ENCODE measurements at regions not wholly inside any gene's neighbourhood (a gene's known extent, or its start where the extent isn't known, plus 50 kb on each side); places are given as distances from the start of the nearest gene placed in this dataset.

GRCh38 chr3:107985496-107985895 lies 105.3 kb downstream of the CD47 start:
- 92% methylated on average over 4 of the region's 4 CpGs; no CpG with 5 or more reads in 1 of the 2 experiments for WGBS, 2 experiments (ENCODE audit: extremely low coverage in 1 of 2, insufficient coverage in 1 of 2, insufficient read length in 1 of 2, insufficient replicate concordance in 2 of 2, low coverage in 1 of 2, low lambda C conversion rate in 2 of 2, missing lambda C conversion rate in 1 of 2)
- POLR2A ChIA-PET (ENCODE audit: partially characterized antibody): no interaction called here
- Histone ChIP-seq H3K27ac (ENCODE audit: low read depth, low read length) (no peak overlapping the region), H3K4me2 (ENCODE audit: insufficient read depth in 1 of 2, low read depth in 2 of 2, low read length in 2 of 2) (no peak overlapping the region), H3K4me1 (replicated peaks in 1 of 4; ENCODE audit: control insufficient read depth in 3 of 4, insufficient read depth in 4 of 4, low read length in 3 of 4) (peaks cover 0 to 5% (median 0%) of the 10 kb centered on the region in 4 experiments; a peak in 1 of 7 replicates), H3K23me2 (ENCODE audit: low read depth, low read length) (no peaks in the 10 kb centered on the region), H3K4ac (replicated peaks; ENCODE audit: insufficient read length, low read depth, low read length) (no peak overlapping the region), H3K27me3 (replicated peaks in 1 of 4; ENCODE audit: control insufficient read depth in 3 of 4, extremely low read depth in 1 of 4, insufficient read depth in 3 of 4, low read length in 3 of 4) (no peaks in the 10 kb centered on the region), H4K20me1 (replicated peaks in 1 of 2; ENCODE audit: control insufficient read depth in 1 of 2, insufficient read depth in 2 of 2, low read length in 2 of 2) (no peaks in the 10 kb centered on the region), H3K4me3 (ENCODE audit: extremely low read depth in 1 of 4, insufficient read depth in 2 of 4, low read depth in 3 of 4, low read length in 4 of 4) (no peak overlapping the region), H2AFZ (ENCODE audit: low read length) (no peak overlapping the region), H3K56ac (replicated peaks; ENCODE audit: insufficient read length, low read depth, low read length) (no peak overlapping the region), H3K23ac (ENCODE audit: insufficient read length) (no peak overlapping the region), H3K79me1 (ENCODE audit: low read depth, low read length) (no peaks in the 10 kb centered on the region), H2BK120ac (replicated peaks; ENCODE audit: low read depth, low read length) (no peak overlapping the region), H3K18ac (ENCODE audit: extremely low read depth, low read length) (no peak overlapping the region), H4K5ac (ENCODE audit: insufficient read length, low read depth, low read length) (no peak overlapping the region), H4K8ac (ENCODE audit: extremely low read depth, insufficient read depth, low read length) (no peak overlapping the region), H2BK15ac (ENCODE audit: low read length) (no peak overlapping the region), H3K14ac (ENCODE audit: insufficient read length) (no peak overlapping the region), H2BK12ac (ENCODE audit: low read depth, low read length) (no peak overlapping the region), H3K79me2 (ENCODE audit: control insufficient read depth in 1 of 2, insufficient read depth in 2 of 2, low read length in 2 of 2) (no peaks in the 10 kb centered on the region), H2AK5ac (ENCODE audit: low read depth, low read length) (no peak overlapping the region), H3K9me3 (ENCODE audit: insufficient read depth in 2 of 2, low read depth in 1 of 2, low read length in 1 of 2) (no peaks in the 10 kb centered on the region), H3K9ac (replicated peaks in 1 of 4; ENCODE audit: extremely low read depth in 1 of 4, low read depth in 3 of 4, low read length in 3 of 4) (no peak overlapping the region), H3K36me3 (ENCODE audit: control insufficient read depth in 2 of 4, insufficient read depth in 4 of 4, low read length in 3 of 4) (no peaks in the 10 kb centered on the region), H2BK5ac (ENCODE audit: low read depth, low read length) (no peak overlapping the region), H2BK20ac (ENCODE audit: low read length) (no peak overlapping the region), H4K91ac (replicated peaks; ENCODE audit: insufficient read length, low read length) (no peak overlapping the region)
- CTCF ChIA-PET (ENCODE audit: partially characterized antibody): interaction anchor here (2.1 kb wide), 1 partner anchor 10 kb away, joined by 8 read pairs; no protein-coding TSS in a partner anchor
- no peak for FAIRE-seq
- DNase-seq (ENCODE audit: low read depth in 1 of 2, low spot score in 2 of 2): no peak
- TF ChIP-seq HDAC6 (IDR thresholded peaks at IDR 0.05; ENCODE audit: low read depth, low read length) (no peak), TAF1 (IDR thresholded peaks at IDR 0.05; ENCODE audit: low read depth, low read length) (no peak), RFX5 (IDR thresholded peaks at IDR 0.05; ENCODE audit: borderline replicate concordance, low read depth, low read length) (no peak), POLR2AphosphoS5 (IDR thresholded peaks at IDR 0.05; ENCODE audit: low read depth, low read length) (no peak), CHD1 (IDR thresholded peaks at IDR 0.05; ENCODE audit: low read depth, low read length) (no peak), BCL11A (IDR thresholded peaks at IDR 0.05; ENCODE audit: low read depth in 2 of 2, low read length in 2 of 2) (no peak)
